ENCODE measurements at regions not wholly inside any gene's neighbourhood (a gene's known extent, or its start where the extent isn't known, plus 50 kb on each side); places are given as distances from the start of the nearest gene placed in this dataset.

GRCh38 chrY:12621454-12622081 is 79.5 kb upstream of the USP9Y start:
- Mint-ChIP-seq H3K36me3 (ENCODE audit: low read depth) (no peaks in the 10 kb centered on the region), H3K4me3 (no peak overlapping the region), H3K27ac (no peak overlapping the region), H3K27me3 (ENCODE audit: low read depth, poor library complexity) (no peaks in the 10 kb centered on the region), H3K9me3 (no peaks in the 10 kb centered on the region), H3K4me1 (no peaks in the 10 kb centered on the region)
- DNase-seq, result no peak
- no peak for TF ChIP-seq CTCF (IDR thresholded peaks at IDR 0.05)

- no peak for TF ChIP-seq CTCF (IDR thresholded peaks at IDR 0.05)
- DNase-seq, result no peak
- no peaks in the 10 kb centered on the region for H3K36me3 Mint-ChIP-seq (ENCODE audit: low read depth)
These were observed 77.8 kb upstream of the USP9Y start for GRCh38 chrY:12623204-12623603.

GRCh38 chrY:12642986-12643385 is 58.0 kb upstream of the USP9Y start:
- TF ChIP-seq CTCF (IDR thresholded peaks at IDR 0.05), result no peak
- Mint-ChIP-seq H3K27ac (no peak overlapping the region), H3K36me3 (ENCODE audit: low read depth) (no peaks in the 10 kb centered on the region), H3K4me1 (no peaks in the 10 kb centered on the region), H3K4me3 (no peak overlapping the region), H3K27me3 (ENCODE audit: low read depth, poor library complexity) (no peaks in the 10 kb centered on the region), H3K9me3 (no peaks in the 10 kb centered on the region)
- DNase-seq, result no peak

More at GRCh38 chrY:12623204-12623603, 77.8 kb upstream of the USP9Y start:
- Mint-ChIP-seq H3K27ac (no peak overlapping the region), H3K4me3 (no peak overlapping the region), H3K27me3 (ENCODE audit: low read depth, poor library complexity) (no peaks in the 10 kb centered on the region), H3K4me1 (no peaks in the 10 kb centered on the region), H3K9me3 (no peaks in the 10 kb centered on the region)

- H3K27ac Mint-ChIP-seq, result no peak overlapping the region
- H3K4me1 Mint-ChIP-seq, result no peaks in the 10 kb centered on the region
- no peak for DNase-seq
- no peaks in the 10 kb centered on the region for H3K27me3 Mint-ChIP-seq (ENCODE audit: low read depth, poor library complexity)
- H3K9me3 Mint-ChIP-seq, result no peaks in the 10 kb centered on the region
- TF ChIP-seq CTCF (IDR thresholded peaks at IDR 0.05), result no peak
- H3K4me3 Mint-ChIP-seq, result no peak overlapping the region
- no peaks in the 10 kb centered on the region for H3K36me3 Mint-ChIP-seq (ENCODE audit: low read depth)
These were observed 57.2 kb upstream of the USP9Y start for GRCh38 chrY:12643693-12644348.

GRCh38 chrY:12651095-12651494 is 49.9 kb upstream of the USP9Y start:
- no peak for TF ChIP-seq CTCF (IDR thresholded peaks at IDR 0.05)
- Mint-ChIP-seq H3K27ac (no peak overlapping the region), H3K36me3 (ENCODE audit: low read depth) (no peaks in the 10 kb centered on the region), H3K4me3 (no peak overlapping the region), H3K27me3 (ENCODE audit: low read depth, poor library complexity) (no peaks in the 10 kb centered on the region), H3K9me3 (no peaks in the 10 kb centered on the region), H3K4me1 (no peaks in the 10 kb centered on the region)
- no peak for DNase-seq

All from nephron progenitor cell (in vitro differentiated cells).